C1 segment of cervical spinal cord (tissue), 14 donors: ENCODE measurements at regions not wholly inside any gene's neighbourhood (a gene's known extent, or its start where the extent isn't known, plus 50 kb on each side); places are given as distances from the start of the nearest gene placed in this dataset.
A peak's percentile ranks its signal among the peaks of the same experiment; 100 is the strongest.

Experiments
- DNase-seq, 14 donors: peaks; one replicate each; lab custom pipeline; 2025; lab: John Stamatoyannopoulos, UW

- DNase-seq, result no peak
Measured at GRCh38 chr13:20351281-20352022, 119.3 kb upstream of the GJB6 start.

GRCh38 chr13:20350819-20351218 is 118.7 kb upstream of the GJB6 start:
- DNase-seq, result no peak

GRCh38 chr13:20350382-20350763 is 118.3 kb upstream of the GJB6 start:
- no peak for DNase-seq

- no peak for DNase-seq
Measured at GRCh38 chr13:20349564-20350381, 117.7 kb upstream of the GJB6 start.

- no peak for DNase-seq
Measured at GRCh38 chr13:20348645-20349408, 116.7 kb upstream of the GJB6 start.

GRCh38 chr13:20348018-20348417 is 115.9 kb upstream of the GJB6 start:
- DNase-seq, result no peak

GRCh38 chr13:20344836-20345490 is 112.8 kb upstream of the GJB6 start:
- no peak for DNase-seq

GRCh38 chr13:20342311-20342710 is 110.2 kb upstream of the GJB6 start:
- DNase-seq, result no peak

- peak in 1 of 14 donors; percentile 33 for DNase-seq
Measured at GRCh38 chr13:20340759-20341171, 108.6 kb upstream of the GJB6 start.

- peak in 4 of 14 donors; percentile 9 to 33 (median 10) for DNase-seq
Measured at GRCh38 chr13:20340136-20340758, 108.1 kb upstream of the GJB6 start.

GRCh38 chr13:20337884-20338551 is 105.9 kb upstream of the GJB6 start:
- no peak for DNase-seq

- no peak for DNase-seq
Measured at GRCh38 chr13:20336761-20337160, 104.6 kb upstream of the GJB6 start.

GRCh38 chr13:20334309-20334708 is 102.2 kb upstream of the GJB6 start:
- no peak for DNase-seq

GRCh38 chr13:20332361-20333096 is 100.4 kb upstream of the GJB6 start:
- no peak for DNase-seq

GRCh38 chr13:20331949-20332348 is 99.8 kb upstream of the GJB6 start:
- DNase-seq, result no peak

- DNase-seq, result no peak
Measured at GRCh38 chr13:20331419-20331818, 99.3 kb upstream of the GJB6 start.

GRCh38 chr13:20326809-20327208 is 94.7 kb upstream of the GJB6 start:
- DNase-seq, result no peak

GRCh38 chr13:20326276-20326675 is 94.2 kb upstream of the GJB6 start:
- no peak for DNase-seq

- DNase-seq, result no peak
Measured at GRCh38 chr13:20320885-20321284, 88.8 kb upstream of the GJB6 start.

GRCh38 chr13:20313896-20314295 is 81.8 kb upstream of the GJB6 start:
- no peak for DNase-seq
